Loucy (cell line): ENCODE measurements at regions not wholly inside any gene's neighbourhood (a gene's known extent, or its start where the extent isn't known, plus 50 kb on each side); places are given as distances from the start of the nearest gene placed in this dataset.

Source experiments
- EZH2phosphoT487 ChIP-seq: fragments of 200-600 bp; IDR thresholded peaks from 2 replicates; pipeline ENCODE4 v1.6.1; 2018; ENCODE audit warnings: antibody characterized with exemption, mild to moderate bottlenecking, moderate library complexity, borderline replicate concordance
- TF ChIP-seq, protein P1 (sequence below): fragments of 200-600 bp; sonication (generic); conservative IDR thresholded peaks from 2 replicates; pipeline ENCODE4 v1.5.1; 2014; ENCODE audit warnings: mild to moderate bottlenecking, antibody characterized with exemption, low read length

- TF ChIP-seq, protein P1, sequence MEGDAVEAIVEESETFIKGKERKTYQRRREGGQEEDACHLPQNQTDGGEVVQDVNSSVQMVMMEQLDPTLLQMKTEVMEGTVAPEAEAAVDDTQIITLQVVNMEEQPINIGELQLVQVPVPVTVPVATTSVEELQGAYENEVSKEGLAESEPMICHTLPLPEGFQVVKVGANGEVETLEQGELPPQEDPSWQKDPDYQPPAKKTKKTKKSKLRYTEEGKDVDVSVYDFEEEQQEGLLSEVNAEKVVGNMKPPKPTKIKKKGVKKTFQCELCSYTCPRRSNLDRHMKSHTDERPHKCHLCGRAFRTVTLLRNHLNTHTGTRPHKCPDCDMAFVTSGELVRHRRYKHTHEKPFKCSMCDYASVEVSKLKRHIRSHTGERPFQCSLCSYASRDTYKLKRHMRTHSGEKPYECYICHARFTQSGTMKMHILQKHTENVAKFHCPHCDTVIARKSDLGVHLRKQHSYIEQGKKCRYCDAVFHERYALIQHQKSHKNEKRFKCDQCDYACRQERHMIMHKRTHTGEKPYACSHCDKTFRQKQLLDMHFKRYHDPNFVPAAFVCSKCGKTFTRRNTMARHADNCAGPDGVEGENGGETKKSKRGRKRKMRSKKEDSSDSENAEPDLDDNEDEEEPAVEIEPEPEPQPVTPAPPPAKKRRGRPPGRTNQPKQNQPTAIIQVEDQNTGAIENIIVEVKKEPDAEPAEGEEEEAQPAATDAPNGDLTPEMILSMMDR = no peak
- no peak for TF ChIP-seq EZH2phosphoT487
Measured at GRCh38 chr9:84432746-84433145, 92.2 kb upstream of the SLC28A3 start.
